ENCODE measurements at regions not wholly inside any gene's neighbourhood (a gene's known extent, or its start where the extent isn't known, plus 50 kb on each side); places are given as distances from the start of the nearest gene placed in this dataset.

GRCh38 chr4:164212714-164213113 lies 541.2 kb upstream of the SMIM31 start:
- ChIA-PET POLR2A (interaction anchor here (0.7 to 1.0 kb wide), 2 partner anchors 518 to 1757 kb away, joined by 3 read pairs; no protein-coding TSS in a partner anchor), CTCF (no interaction called here)
- H3K9me3 Mint-ChIP-seq (ENCODE audit: unreplicated experiment), result no peaks in the 10 kb centered on the region
- H3K27ac Mint-ChIP-seq (ENCODE audit: low read depth, unreplicated experiment), result peak overlapping the region; percentile 79
- BruUV-seq (replicated peaks), result no TSS peak
- H3K36me3 Mint-ChIP-seq (ENCODE audit: insufficient read depth, unreplicated experiment), result no peaks in the 10 kb centered on the region
- H3K4me3 Mint-ChIP-seq (ENCODE audit: unreplicated experiment), result no peak overlapping the region
- DNase-seq (ENCODE audit: unreplicated experiment), result peak; percentile 54
- peaks cover 26% of the 10 kb centered on the region for H3K4me1 Mint-ChIP-seq (ENCODE audit: insufficient read depth, unreplicated experiment)
- H3K27me3 Mint-ChIP-seq (ENCODE audit: insufficient read depth, unreplicated experiment), result no peaks in the 10 kb centered on the region
- intact Hi-C loops (cut with micrococcal nuclease), result no loop called here
- TF ChIP-seq CTCF (IDR thresholded peaks at IDR 0.05; ENCODE audit: unreplicated experiment), result no peak

- BruUV-seq (replicated peaks), result no TSS peak
- ChIA-PET CTCF (no interaction called here), POLR2A (no interaction called here)
- Mint-ChIP-seq H3K27me3 (ENCODE audit: insufficient read depth, unreplicated experiment) (no peaks in the 10 kb centered on the region), H3K4me1 (ENCODE audit: insufficient read depth, unreplicated experiment) (peaks cover 16% of the 10 kb centered on the region), H3K27ac (ENCODE audit: low read depth, unreplicated experiment) (no peak overlapping the region), H3K9me3 (ENCODE audit: unreplicated experiment) (peaks cover 8% of the 10 kb centered on the region), H3K4me3 (ENCODE audit: unreplicated experiment) (no peak overlapping the region), H3K36me3 (ENCODE audit: insufficient read depth, unreplicated experiment) (no peaks in the 10 kb centered on the region)
- intact Hi-C loops (cut with micrococcal nuclease), result no loop called here
- no peak for TF ChIP-seq CTCF (IDR thresholded peaks at IDR 0.05; ENCODE audit: unreplicated experiment)
- DNase-seq (ENCODE audit: unreplicated experiment), result no peak
Measured at GRCh38 chr4:164215113-164215741, 538.7 kb upstream of the SMIM31 start.

GRCh38 chr4:164221631-164222030 lies 532.3 kb upstream of the SMIM31 start:
- BruUV-seq (replicated peaks), result no TSS peak
- peak; percentile 9 for DNase-seq (ENCODE audit: unreplicated experiment)
- Mint-ChIP-seq H3K4me1 (ENCODE audit: insufficient read depth, unreplicated experiment) (no peaks in the 10 kb centered on the region), H3K36me3 (ENCODE audit: insufficient read depth, unreplicated experiment) (no peaks in the 10 kb centered on the region), H3K27me3 (ENCODE audit: insufficient read depth, unreplicated experiment) (no peaks in the 10 kb centered on the region), H3K9me3 (ENCODE audit: unreplicated experiment) (peaks cover 19% of the 10 kb centered on the region), H3K4me3 (ENCODE audit: unreplicated experiment) (no peak overlapping the region), H3K27ac (ENCODE audit: low read depth, unreplicated experiment) (no peak overlapping the region)
- ChIA-PET POLR2A (interaction anchor here (0.6 to 0.7 kb wide), 2 partner anchors 162 to 634 kb away, joined by 3 read pairs; no protein-coding TSS in a partner anchor), CTCF (interaction anchor here (0.7 kb wide), 1 partner anchor 678 kb away, joined by 4 read pairs; no protein-coding TSS in a partner anchor)
- no peak for TF ChIP-seq CTCF (IDR thresholded peaks at IDR 0.05; ENCODE audit: unreplicated experiment)
- intact Hi-C loops (cut with micrococcal nuclease), result no loop called here

- Mint-ChIP-seq H3K27me3 (ENCODE audit: insufficient read depth, unreplicated experiment) (no peaks in the 10 kb centered on the region), H3K27ac (ENCODE audit: low read depth, unreplicated experiment) (no peak overlapping the region), H3K36me3 (ENCODE audit: insufficient read depth, unreplicated experiment) (no peaks in the 10 kb centered on the region), H3K4me3 (ENCODE audit: unreplicated experiment) (no peak overlapping the region), H3K4me1 (ENCODE audit: insufficient read depth, unreplicated experiment) (no peaks in the 10 kb centered on the region), H3K9me3 (ENCODE audit: unreplicated experiment) (peaks cover 11% of the 10 kb centered on the region)
- no TSS peak for BruUV-seq (replicated peaks)
- intact Hi-C loops (cut with micrococcal nuclease), result no loop called here
- no peak for DNase-seq (ENCODE audit: unreplicated experiment)
- ChIA-PET CTCF (no interaction called here), POLR2A (no interaction called here)
- TF ChIP-seq CTCF (IDR thresholded peaks at IDR 0.05; ENCODE audit: unreplicated experiment), result no peak
Measured at GRCh38 chr4:164224871-164225270, 529.1 kb upstream of the SMIM31 start.

All from MCF 10A (cell line).